ENCODE measurements at regions not wholly inside any gene's neighbourhood (a gene's known extent, or its start where the extent isn't known, plus 50 kb on each side); places are given as distances from the start of the nearest gene placed in this dataset.

GRCh38 chr22:22421392-22421791, 87.2 kb downstream of the ZNF280B start:
- ATAC-seq = no peak

- ATAC-seq = peak; percentile 55 to 85
Measured at GRCh38 chr22:22422629-22423112, 85.9 kb downstream of the ZNF280B start.

- no peak for ATAC-seq
Measured at GRCh38 chr22:22423681-22424080, 84.9 kb downstream of the ZNF280B start.

GRCh38 chr22:22424210-22424800, 84.2 kb downstream of the ZNF280B start:
- no peak for ATAC-seq

GRCh38 chr22:22424956-22425355, 83.6 kb downstream of the ZNF280B start:
- ATAC-seq = no peak

GRCh38 chr22:22425356-22425755, 83.2 kb downstream of the ZNF280B start:
- no peak for ATAC-seq

GRCh38 chr22:22425783-22426624, 82.5 kb downstream of the ZNF280B start:
- no peak for ATAC-seq

GRCh38 chr22:22427542-22428065, 80.9 kb downstream of the ZNF280B start:
- ATAC-seq = no peak

- ATAC-seq = no peak
Measured at GRCh38 chr22:22428222-22429098, 80.1 kb downstream of the ZNF280B start.

GRCh38 chr22:22429369-22430108, 79.0 kb downstream of the ZNF280B start:
- no peak for ATAC-seq

GRCh38 chr22:22430111-22430820, 78.3 kb downstream of the ZNF280B start:
- no peak for ATAC-seq

GRCh38 chr22:22431271-22432220, 77.0 kb downstream of the ZNF280B start:
- peak in 1 of 2 donors; percentile 59 for ATAC-seq

GRCh38 chr22:22432479-22432878, 76.1 kb downstream of the ZNF280B start:
- ATAC-seq = no peak

GRCh38 chr22:22432937-22433336, 75.6 kb downstream of the ZNF280B start:
- no peak for ATAC-seq

- ATAC-seq = no peak
Measured at GRCh38 chr22:22433770-22434169, 74.8 kb downstream of the ZNF280B start.

All from activated CD4-positive, CD25-positive, alpha-beta regulatory T cell treated with anti-CD3 and anti-CD28 coated beads, Interleukin-2, amount 50 U/mL, for 24 hours (primary cell).